ENCODE measurements at regions not wholly inside any gene's neighbourhood (a gene's known extent, or its start where the extent isn't known, plus 50 kb on each side); places are given as distances from the start of the nearest gene placed in this dataset.

DNA sequence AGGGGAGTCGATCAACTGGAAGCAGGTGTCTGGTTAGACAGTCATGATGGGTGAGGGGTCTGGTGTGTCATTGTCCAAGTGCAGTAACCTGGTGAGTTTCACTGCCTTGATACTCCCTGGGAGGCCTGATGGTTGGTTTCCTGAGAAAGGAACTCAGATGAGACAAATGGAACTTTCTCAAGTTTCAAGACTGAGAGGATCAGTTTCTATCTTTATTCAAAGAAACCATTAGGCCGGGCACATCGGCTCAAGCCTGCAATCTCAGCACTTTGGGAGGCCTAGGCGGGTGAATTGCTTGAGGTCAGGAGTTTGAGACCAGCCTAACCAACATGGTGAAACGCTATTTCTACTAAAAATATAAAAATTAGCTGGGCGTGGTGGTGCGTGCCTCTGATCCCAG is 776.1 kb downstream of the AACS start:
- TF ChIP-seq EP300 (IDR thresholded peaks at IDR 0.05) (no peak), POLR2A (IDR thresholded peaks at IDR 0.05; ENCODE audit: low read depth) (no peak)
- TF ChIP-seq, protein P1, sequence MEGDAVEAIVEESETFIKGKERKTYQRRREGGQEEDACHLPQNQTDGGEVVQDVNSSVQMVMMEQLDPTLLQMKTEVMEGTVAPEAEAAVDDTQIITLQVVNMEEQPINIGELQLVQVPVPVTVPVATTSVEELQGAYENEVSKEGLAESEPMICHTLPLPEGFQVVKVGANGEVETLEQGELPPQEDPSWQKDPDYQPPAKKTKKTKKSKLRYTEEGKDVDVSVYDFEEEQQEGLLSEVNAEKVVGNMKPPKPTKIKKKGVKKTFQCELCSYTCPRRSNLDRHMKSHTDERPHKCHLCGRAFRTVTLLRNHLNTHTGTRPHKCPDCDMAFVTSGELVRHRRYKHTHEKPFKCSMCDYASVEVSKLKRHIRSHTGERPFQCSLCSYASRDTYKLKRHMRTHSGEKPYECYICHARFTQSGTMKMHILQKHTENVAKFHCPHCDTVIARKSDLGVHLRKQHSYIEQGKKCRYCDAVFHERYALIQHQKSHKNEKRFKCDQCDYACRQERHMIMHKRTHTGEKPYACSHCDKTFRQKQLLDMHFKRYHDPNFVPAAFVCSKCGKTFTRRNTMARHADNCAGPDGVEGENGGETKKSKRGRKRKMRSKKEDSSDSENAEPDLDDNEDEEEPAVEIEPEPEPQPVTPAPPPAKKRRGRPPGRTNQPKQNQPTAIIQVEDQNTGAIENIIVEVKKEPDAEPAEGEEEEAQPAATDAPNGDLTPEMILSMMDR (IDR thresholded peaks at IDR 0.05): no peak
